Inflammatory macrophage treated with lipopolysaccharide for 1 hour (primary cell): ENCODE measurements at regions not wholly inside any gene's neighbourhood (a gene's known extent, or its start where the extent isn't known, plus 50 kb on each side); places are given as distances from the start of the nearest gene placed in this dataset.

Source experiments
- DNase-seq, 2 donors: peaks; one replicate each; pipeline ENCODE4 v3.0.0-alpha.2; 2020 to 2022

DNA sequence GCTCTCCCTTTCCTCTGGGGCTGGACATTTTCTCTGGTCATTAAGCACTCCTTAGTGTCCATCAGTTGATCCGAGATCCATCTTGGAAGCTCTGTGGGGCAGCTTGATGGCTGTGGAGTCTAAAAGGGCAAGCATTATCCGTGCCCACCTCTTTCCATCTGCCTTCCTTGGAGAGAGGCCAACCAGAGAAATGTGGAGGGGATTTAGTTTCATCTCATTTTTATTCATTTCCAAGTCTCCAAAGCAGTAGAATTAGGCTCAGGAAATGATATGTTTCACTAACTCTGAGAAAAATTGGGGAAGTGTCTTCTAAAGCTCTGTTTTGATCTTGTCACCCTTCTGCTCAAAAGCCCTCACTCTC is 95.9 kb upstream of the KLHL25 start:
- DNase-seq, result no peak

DNA sequence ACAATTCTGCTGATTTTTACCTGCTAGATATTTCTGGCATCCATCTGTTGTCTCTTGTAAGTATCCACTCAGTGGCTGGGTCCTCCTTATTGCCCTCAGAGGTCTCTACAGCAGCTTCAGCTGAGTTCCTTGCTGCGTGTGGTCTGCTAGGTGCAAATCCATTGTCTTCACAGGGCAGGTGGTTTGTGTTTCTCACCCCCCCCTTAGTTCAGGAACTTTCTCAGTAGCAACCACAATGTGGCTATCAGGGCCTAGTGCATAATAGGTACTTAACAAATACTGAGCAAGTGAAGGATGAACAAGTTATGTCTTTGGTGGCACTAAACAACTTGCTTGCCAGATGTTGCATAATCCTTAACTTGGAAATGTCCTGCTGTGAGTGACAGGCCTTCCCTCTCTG is 96.7 kb upstream of the KLHL25 start:
- no peak for DNase-seq

DNA sequence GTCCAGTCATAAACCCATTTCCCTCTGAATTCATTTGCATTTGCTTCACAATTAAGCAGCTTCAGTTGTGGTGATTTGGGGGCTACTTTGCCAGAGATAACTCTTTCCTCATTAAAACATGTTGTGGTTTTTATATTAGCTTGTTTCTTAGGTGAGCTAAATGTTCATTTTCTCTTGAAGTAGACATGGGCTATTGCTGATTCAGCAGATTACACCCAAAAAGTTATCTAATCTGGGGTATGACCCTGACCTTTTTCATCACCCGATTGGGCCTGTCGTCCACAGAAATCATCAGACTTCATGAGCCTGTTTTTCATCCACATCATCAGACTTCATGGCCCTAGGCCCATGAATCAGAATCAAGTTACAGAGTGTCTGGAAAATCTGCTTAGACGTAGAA is 97.5 kb upstream of the KLHL25 start:
- no peak for DNase-seq

DNA sequence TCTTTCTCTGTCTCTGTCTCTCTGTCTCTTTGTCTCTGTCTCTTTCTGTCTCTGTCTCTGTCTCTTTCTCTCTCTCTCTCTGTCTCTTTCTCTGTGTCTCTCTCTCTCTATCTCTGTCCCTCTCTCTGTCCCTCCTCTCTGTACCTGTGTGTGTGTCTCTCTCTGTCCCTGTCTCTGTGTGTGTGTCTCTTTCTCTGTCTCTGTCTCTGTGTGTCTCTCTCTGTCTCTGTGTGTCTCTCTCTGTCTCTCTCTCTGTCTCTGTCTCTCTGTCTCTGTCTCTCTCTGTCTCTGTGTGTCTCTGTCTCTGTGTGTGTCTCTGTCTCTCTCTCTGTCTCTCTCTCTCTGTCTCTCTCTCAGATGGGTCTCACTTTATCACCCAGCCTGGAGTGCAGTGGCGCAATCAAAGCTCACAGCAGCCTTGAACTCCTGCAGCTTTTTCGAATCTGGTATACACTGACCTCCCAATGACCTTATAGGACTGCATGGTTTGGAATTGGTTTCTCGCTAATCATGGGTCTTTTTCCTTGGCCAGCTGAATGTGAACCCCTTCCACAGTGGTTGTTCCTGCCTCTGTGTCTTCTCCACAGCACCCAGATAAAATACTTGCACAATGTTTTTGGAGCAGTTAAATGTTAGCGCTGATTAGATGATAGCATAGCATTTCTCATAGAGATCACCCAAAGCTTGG is 102.6 kb upstream of the KLHL25 start:
- DNase-seq, result no peak

DNA sequence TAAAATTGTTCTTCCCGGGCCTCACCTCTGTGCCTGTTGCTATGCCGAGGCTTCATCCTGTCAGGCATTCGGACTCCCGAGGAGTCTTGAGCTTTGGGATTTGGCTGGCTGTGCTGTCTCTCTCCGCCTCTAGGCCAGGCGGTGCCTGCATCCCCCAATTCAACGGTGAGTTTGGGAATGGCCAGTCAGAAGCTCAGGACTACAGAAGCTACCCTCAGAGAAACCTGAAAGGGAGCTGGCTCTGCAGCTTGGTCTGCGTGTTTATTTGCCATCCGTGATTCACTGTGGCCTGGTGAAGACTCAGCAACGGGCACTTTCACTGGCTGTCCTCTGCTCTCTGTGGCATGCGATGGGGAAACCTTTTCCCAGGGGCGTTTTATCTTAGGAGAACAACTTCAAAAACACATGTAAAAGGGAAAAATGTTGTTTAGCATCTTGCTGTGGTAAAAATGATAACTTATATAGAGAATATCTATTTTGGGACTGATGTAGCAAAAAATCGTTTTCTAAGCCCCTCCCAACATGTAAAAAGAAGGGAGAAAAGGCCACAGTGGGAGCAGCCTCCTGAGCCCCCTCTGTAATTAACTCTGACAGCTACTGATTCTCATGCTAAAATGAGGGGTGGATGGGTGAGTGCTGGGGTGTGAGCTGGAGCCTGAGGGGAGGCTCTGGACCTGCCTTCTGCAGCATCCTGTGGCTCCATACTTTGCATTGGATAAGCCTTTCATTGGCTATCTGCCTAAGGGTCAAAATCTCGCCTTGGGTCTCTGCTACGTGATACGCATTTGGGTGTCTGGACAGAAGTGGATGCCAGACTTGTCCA is 103.4 kb upstream of the KLHL25 start:
- no peak for DNase-seq

DNA sequence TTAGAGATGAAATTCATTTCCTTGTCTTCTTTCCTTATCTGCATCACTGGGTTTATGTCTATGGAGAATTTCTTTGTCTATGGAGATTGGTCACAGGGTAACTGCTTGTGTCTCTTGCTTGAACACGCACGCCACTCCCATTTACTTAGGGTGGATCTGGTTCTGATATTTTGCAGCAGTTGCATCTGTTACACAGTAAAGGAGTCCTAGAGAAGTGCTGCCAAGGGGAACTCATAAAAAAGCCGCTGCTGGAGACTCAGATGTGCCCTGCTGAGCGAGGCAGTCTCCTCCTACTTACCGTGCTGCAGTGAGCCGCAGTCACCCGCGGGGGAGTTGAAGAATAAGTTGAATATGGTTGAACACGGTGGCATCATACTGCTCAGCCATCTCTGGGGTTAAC is 105.2 kb upstream of the KLHL25 start:
- DNase-seq, result no peak

DNA sequence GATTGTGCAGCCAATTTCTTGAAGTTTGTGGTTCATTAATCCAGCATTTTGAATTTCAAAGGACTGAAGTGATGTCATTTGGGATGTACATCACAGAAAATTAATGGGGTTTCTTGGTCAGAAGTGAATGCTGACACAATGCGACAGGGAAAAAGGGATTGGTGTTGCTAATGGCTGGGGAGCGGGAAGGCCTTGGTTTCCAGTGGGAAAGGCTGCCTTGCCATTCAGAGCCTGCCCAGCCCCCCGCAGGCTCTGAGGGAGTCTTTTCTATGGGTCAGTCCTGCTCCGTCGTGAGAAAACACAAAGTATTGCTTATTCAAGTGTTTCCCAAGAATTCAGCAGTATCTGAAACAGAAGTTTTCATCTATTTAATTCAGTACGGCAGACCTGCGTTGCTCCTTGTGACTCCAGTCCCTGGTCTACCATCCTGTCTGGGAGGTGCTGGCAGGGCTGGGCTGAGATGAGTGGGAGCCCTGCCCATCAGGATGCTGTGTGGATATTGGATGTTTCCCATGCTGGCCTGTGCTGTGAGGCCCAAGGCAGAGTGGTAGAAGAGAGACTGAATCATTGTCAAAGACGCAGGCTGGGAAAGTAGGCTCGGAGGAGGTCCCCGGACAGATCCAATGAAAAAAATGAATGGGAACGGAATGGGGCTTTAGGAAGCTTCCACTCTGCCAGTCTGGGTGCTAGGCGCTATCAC is 111.2 kb upstream of the KLHL25 start:
- DNase-seq, result no peak

DNA sequence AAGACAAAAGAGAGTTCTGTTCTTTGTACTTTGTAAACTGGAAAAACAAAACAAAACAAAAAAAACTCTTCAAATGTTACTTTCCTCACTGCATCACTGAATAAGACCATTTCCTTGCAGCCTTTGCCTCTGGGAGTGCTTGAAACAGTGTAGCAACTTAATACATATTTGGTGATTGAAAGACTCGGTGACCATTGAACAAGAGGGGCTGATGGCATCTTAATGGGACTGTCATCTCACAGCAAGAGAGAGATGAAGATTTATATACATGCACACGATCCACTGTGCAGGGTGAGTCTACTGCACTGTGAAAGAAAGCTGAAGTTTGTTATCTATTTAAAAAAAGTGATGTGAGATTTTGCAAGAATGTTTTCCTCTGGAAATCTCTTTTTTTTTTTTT is 111.9 kb upstream of the KLHL25 start:
- DNase-seq, result no peak

DNA sequence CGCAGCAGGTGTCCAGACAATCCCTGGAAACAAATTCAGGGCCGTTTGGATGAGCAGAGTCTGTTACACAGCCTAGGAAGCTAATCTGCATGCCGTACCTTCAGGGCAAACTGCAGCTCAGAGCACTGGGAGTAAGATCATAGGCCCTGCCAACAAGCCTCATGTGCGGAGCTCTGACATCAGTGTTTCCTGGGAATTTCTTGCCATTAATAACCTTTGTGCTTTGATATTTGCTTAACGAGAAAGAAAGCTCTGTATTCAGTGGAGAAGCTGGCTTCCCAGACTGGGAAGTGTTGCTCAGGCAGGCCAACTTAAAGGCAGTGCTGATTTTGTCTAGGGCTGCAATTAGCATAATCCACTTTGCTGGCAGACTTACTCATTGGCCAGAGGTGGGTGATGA is 116.1 kb upstream of the KLHL25 start:
- no peak for DNase-seq

DNA sequence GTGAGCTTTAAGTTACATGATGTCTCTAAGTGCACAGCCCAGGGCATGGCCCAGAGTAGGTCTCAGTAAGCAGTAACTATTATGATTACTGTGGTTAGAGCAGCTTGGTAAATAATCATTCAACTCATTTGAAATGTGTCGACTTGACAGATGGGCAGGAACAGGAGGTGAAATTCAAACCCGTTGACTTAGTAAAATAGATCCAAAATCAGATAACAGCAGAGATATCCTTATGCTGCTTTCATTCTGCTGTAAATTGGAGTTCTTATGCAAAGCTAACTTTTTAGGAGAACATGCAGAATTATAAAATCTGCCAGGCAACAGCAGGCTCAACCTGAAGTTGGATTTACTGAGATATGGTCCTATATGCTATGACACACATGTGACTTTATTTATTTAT is 118.7 kb upstream of the KLHL25 start:
- no peak for DNase-seq

DNA sequence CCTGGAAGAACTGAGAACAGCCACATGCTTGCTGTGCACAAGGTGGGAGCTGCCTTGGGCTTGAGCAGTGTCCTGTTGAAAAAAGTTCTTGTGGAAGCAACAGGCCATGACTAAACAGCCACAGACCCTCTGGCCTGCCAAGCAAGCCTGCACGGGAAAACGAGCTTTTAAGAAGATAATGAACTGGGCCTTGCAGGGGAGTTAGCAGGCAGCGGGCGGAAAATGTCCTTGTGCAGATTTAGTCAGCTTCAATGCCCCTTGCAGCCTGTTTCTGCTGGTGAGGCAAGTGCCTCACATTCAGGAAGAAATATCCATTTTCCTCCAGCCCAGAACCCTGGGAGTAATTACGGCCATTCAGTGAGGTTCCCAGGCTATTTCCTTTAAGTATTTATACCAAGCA is 126.2 kb upstream of the KLHL25 start:
- no peak for DNase-seq

DNA sequence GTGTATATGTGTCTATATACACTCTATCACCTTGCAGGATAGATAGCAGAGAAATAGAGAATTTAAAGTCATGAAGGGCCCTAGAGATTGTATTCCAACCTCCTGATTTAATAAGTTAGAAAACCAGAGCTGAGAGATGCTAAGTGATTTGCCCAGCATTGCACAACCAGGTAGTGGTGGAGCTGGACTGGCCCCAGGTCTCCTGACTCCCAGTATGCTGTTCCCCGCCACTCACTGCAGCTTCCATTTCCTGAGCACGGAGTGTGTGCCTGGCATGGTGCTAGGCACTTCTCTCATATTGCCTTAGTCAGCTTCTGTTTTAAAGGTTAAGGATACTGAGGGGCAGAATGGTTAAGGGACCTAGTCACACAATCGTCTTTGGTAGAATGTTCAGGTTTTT is 129.4 kb upstream of the KLHL25 start:
- DNase-seq, result no peak

DNA sequence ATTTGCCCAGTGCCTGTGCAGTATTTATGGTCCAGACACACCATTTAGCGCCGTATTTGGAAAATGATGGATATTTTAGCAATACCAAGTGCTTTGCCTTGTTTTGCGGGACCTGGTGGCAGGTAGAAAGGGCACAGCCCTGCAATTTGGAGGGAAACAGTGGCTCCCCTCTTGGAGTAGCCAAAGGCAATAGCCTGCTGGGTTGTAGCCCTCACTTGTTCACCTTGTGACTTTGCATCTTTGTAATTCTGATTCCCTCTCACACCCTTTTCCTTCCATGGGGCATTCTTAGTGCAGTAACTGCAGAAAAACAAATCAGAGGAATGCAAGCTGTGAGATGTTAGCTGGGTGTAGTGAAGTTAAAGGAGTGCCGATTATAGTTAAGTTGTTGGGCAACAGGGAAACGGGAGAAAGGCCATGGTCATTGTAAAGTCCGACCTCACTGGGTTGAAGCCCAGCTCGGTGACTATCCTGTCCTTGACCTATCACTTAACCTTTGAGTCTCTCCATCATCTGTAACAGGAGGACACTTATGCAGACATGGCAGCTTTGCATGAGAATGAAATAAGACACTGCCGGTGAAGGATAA is 131.0 kb upstream of the KLHL25 start:
- DNase-seq, result no peak

DNA sequence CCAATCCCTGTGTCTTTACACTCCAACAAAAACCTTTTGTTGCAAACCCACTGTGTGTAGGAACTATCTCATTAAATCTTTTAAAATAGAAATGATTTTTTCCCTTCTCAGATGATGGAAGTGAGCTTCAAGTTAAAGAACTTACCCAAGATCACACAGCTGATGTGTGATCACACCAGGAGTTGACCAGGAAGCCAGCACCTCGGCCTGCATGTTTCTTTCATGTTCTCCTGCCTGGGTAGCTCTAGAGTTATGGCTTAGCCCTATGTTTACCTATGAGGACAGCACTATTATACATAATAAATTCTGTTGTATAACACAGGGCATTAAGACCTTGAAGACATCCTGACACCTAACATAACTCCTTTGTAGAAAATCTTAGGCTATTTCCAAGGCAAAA is 132.1 kb upstream of the KLHL25 start:
- no peak for DNase-seq

DNA sequence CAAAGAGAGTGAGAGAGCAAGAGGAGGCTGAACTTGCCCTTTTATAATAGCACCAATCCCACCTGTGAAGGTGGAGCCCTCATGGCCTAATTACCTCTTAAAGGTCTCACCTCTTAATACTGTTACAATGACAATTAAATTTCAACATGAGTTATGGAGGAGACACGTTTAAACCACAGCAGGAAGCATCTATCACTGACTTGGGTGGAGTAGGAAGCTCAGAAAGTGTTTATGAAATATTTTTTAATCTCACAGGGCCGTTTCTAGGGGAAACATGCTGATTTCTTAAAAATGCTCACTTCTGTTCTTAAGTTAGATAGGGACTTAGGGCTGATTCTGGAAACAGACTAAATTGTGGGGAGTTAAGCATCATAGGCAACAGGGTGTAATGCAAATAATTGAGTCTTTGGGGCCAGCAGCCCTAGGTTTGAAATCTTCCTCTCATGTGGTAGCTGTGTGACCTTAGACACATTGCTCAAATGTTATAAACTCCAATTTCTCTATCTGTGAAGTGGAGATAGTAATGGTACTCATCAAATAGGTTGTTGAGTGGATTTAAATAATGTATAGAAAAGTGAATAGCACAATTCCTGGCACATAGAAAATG is 133.3 kb upstream of the KLHL25 start:
- no peak for DNase-seq

DNA sequence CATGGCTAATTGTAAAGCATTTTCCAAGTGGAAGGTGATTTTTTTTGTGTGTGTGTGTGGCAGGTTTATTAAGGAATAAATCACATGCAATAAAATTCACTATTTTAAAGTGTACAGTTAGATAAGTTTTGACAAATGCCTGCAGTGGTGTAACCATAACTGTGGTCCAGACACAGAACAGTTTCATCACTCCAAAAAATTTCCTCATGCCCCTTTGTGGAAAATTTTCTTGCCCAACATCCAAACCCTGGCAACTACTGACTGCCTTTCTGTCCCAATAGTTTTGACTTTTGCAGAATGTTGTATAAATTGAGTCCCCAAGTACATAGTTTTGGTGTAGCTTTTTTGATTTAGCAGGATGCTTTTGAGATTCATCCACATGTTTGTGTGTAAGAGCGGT is 135.1 kb upstream of the KLHL25 start:
- no peak for DNase-seq

DNA sequence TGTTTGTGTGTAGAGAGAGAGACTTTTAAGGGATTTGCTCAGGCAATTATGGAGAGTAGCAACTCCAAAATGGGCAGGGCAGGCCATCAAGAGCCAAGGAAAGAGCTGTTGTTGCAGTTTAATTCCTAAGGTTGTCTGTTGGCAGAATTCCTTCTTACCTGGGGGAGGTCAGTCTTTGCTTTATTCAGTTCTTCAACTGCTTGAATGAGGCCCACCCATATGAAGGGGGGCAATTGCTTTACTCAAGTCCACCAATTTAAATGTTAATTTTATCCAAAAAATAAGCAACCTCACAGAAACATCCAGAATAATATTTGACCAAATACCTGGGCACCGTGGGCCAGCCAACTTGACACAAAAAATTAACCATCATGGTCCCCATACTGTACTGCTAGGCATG is 137.7 kb upstream of the KLHL25 start:
- DNase-seq, result no peak

DNA sequence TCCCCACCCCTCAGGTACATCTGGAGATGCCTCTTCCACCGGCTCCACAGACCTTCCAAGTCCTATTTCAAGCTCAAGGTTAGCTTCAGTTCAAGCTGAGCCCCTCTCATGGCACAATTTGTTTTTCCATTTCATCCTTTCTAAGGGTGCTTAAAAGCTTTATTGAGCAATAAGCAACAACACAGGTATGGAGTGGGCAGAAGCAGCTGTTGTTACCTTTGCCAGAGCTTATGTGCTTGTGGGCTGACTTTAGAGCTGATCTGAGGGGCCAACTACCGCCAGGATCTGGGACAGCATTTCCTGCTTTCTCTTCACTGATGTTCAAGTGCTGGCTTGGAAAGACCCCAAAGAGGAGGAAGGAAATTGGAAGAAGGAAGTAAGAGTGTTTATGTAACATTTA is 140.0 kb upstream of the KLHL25 start:
- DNase-seq, result no peak

DNA sequence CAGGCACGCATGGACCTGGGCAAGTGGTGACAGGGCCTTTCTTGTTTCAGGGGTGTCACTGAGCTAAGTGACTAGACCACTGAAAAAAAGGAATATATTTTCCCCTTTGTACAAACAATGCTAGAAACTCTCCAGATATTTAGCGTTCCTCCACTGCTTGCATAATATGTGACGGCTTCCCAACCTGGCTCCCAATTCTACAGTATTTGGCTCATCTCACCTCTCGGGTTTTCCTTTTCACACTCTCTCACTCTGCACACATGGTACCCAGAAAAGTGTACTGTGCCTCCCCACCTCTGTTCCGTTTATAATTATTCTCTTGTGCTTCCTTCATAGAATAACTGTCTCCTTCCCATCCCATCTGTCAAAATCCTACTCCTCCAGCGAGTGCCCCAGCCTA is 140.5 kb upstream of the KLHL25 start:
- no peak for DNase-seq

DNA sequence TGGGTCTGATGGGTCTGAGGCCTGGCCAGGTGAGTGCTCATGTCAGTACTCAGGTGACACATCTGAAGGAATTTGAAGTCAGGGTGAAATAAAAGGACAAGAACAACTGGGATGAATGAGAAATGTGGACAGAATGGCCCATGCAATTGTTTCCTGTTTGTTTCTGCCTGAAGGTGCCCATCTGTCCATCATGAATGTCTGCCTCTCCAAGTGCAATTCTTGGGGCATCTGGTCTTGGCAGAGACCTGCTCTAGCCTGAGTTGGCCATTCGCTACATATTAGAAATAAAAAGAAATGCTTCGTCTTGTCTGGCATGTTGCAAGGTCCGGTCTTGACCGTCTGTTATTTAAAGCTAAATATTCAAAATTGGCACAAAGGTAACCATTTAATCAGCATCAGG is 142.0 kb upstream of the AGBL1 start:
- DNase-seq, result no peak

DNA sequence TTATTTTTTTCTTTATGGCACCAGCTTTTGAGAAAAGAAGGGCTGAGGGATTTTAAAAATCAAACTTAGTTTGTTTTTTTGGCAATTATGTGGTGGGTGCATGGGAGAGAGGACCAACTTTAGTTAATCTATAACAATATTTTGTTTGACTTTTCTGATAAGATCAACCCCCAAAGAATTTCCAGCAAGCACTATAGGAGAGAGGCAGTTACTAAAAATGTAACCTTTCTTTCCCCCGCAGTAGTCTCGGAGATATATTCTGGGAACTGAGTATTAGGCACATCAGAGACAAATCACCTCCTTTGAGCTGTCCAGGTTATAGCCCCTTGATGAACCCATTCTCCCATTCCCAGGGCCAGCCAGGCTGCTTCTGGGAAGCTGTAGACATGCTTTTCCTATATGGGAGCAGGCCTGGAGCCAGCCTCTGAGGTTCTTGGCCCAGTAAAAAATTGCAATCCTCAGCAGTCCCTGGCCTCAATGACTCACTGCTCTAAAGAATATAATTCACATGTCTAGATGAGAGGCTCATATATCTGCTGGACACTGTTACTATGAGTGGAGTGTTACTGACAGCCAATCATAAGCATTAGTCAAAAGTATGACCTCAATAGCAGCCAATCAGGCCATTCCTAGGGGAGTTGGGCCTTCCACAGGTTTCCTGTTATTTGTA is 138.3 kb upstream of the AGBL1 start:
- DNase-seq, result no peak

DNA sequence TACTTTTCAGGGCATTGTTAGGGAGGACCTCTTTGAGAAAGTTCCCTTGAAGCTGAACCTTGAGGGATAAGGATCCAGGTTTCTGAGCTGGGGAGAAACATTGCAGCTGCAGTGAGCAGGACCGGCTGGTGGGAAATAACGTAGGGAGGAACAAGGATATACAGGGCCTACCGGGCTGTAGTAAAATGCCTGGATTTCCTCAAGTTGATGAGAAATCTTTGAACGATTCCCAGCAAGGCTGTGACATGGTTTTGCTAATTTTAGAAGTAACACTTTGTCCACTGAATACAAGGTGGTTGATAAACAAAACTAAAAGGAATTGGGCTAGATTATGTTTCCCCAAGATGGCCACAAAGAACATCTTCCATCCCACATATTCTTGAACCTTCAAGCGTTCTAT is 137.0 kb upstream of the AGBL1 start:
- DNase-seq, result no peak

DNA sequence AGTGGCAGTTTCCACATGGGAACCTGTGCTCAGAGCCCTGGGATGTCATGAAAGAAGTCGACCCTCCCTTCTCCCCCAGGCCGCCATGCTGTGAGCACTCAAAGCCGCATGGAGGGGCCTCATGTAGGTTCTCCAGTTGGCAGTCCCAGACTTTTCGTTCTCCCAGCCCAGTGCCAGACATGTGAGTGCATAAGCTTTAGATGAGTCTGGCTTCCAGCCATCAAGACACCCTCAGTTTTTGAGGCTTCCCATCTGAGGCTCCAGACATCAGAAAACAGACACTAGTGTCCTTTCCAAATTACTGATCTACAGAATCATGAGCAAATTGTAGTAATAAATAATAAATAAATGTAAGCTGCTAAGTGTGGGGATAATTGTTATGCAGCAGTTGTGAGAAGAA is 136.5 kb upstream of the AGBL1 start:
- no peak for DNase-seq
